ENCODE measurements at regions not wholly inside any gene's neighbourhood (a gene's known extent, or its start where the extent isn't known, plus 50 kb on each side); places are given as distances from the start of the nearest gene placed in this dataset.

DNA sequence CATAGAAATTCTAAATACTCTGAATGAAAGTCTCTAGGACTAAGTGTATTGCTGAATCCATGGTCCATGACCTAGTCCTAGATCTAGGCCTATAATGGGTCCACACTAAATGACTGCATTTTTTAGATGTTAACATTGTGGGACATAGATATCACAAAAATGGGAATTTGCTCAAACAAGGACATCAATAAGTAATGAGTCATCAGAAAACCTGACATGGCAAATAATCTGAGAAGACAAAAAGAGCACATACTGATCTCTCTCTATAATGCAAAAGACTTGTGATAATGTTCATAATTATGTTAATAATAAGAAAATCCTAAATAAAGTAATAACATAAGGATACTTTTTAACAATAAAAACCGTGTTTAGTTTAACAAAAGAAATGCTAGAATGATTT, 1168.4 kb downstream of the FSCB start:
- no peak for TF ChIP-seq POLR2A (IDR thresholded peaks at IDR 0.05; ENCODE audit: low read depth, low read length)
- TF ChIP-seq, protein P1, sequence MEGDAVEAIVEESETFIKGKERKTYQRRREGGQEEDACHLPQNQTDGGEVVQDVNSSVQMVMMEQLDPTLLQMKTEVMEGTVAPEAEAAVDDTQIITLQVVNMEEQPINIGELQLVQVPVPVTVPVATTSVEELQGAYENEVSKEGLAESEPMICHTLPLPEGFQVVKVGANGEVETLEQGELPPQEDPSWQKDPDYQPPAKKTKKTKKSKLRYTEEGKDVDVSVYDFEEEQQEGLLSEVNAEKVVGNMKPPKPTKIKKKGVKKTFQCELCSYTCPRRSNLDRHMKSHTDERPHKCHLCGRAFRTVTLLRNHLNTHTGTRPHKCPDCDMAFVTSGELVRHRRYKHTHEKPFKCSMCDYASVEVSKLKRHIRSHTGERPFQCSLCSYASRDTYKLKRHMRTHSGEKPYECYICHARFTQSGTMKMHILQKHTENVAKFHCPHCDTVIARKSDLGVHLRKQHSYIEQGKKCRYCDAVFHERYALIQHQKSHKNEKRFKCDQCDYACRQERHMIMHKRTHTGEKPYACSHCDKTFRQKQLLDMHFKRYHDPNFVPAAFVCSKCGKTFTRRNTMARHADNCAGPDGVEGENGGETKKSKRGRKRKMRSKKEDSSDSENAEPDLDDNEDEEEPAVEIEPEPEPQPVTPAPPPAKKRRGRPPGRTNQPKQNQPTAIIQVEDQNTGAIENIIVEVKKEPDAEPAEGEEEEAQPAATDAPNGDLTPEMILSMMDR (IDR thresholded peaks at IDR 0.05; ENCODE audit: extremely low read depth in 1 of 2, insufficient read depth in 1 of 2, low read depth in 1 of 2, low read length in 2 of 2), result no peak
- TF ChIP-seq, protein P2, sequence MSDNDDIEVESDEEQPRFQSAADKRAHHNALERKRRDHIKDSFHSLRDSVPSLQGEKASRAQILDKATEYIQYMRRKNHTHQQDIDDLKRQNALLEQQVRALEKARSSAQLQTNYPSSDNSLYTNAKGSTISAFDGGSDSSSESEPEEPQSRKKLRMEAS (IDR thresholded peaks at IDR 0.05; ENCODE audit: insufficient read depth, insufficient read length), result no peak
- no peak for TF ChIP-seq POLR2AphosphoS5 (IDR thresholded peaks at IDR 0.05; ENCODE audit: insufficient read depth, low read depth, low read length)
- no peak for TF ChIP-seq MYC (IDR thresholded peaks at IDR 0.05; ENCODE audit: low read depth, low read length)
- no peak for TF ChIP-seq EZH2 (IDR thresholded peaks at IDR 0.05; ENCODE audit: borderline replicate concordance, low read depth, low read length, severe bottlenecking)

Measured in endothelial cell of umbilical vein (primary cell).